ENCODE measurements at regions not wholly inside any gene's neighbourhood (a gene's known extent, or its start where the extent isn't known, plus 50 kb on each side); places are given as distances from the start of the nearest gene placed in this dataset.

- H3K9ac ChIP-seq (ENCODE audit: insufficient read depth, low read depth, low read length), result no peak overlapping the region
- TF ChIP-seq ZNF652 (CRISPR knock-in tag; IDR thresholded peaks at IDR 0.05; ENCODE audit: borderline replicate concordance, low read depth) (no peak), SNAPC5 (CRISPR knock-in tag; IDR thresholded peaks at IDR 0.05; ENCODE audit: borderline replicate concordance) (no peak), ZNF672 (CRISPR knock-in tag; IDR thresholded peaks at IDR 0.05) (no peak), ZNF850 (CRISPR knock-in tag; conservative IDR thresholded peaks at IDR 0.05) (no peak), GMEB2 (CRISPR knock-in tag; IDR thresholded peaks at IDR 0.05; ENCODE audit: low read depth) (no peak), ZMYM2 (CRISPR knock-in tag; IDR thresholded peaks at IDR 0.05) (no peak), TCF7 (IDR thresholded peaks at IDR 0.05; ENCODE audit: low read depth) (no peak), GRHL1 (CRISPR knock-in tag; conservative IDR thresholded peaks at IDR 0.05) (no peak), JDP2 (CRISPR knock-in tag; IDR thresholded peaks at IDR 0.05; ENCODE audit: borderline replicate concordance) (no peak), ZFP36 (IDR thresholded peaks at IDR 0.05; ENCODE audit: borderline replicate concordance, low read depth, low read length, partially characterized antibody) (no peak), ZBTB3 (CRISPR knock-in tag; IDR thresholded peaks at IDR 0.05; ENCODE audit: borderline replicate concordance, low read depth) (no peak), KDM4B (CRISPR knock-in tag; IDR thresholded peaks at IDR 0.05) (no peak), HHEX (CRISPR knock-in tag; IDR thresholded peaks at IDR 0.05) (no peak), ZNF777 (CRISPR knock-in tag; IDR thresholded peaks at IDR 0.05) (no peak), KAT7 (CRISPR knock-in tag; IDR thresholded peaks at IDR 0.05; ENCODE audit: borderline replicate concordance) (no peak)
- DNase-seq (ENCODE audit: low spot score) (no peak), FAIRE-seq (no peak), ATAC-seq (no peak)
- H3K79me2 ChIP-seq (ENCODE audit: insufficient read depth, low read length), result no peaks in the 10 kb centered on the region
- no peaks in the 10 kb centered on the region for H3K9me3 ChIP-seq (ENCODE audit: low read length)
- no peaks in the 10 kb centered on the region for H3K27me3 ChIP-seq (ENCODE audit: control insufficient read depth in 1 of 2, insufficient read depth in 2 of 2, low read length in 2 of 2)
- WGBS (ENCODE audit: low lambda C conversion rate), result 83% methylated on average over 2 of the region's 3 CpGs
- in situ Hi-C loops (cut with HindIII; ENCODE audit: extremely low pct_ligation_motif_present, low pct_unique_long_range_greater_than_20kb) (no loop called here), intact Hi-C loops (cut with micrococcal nuclease; ENCODE audit: unreplicated experiment) (no loop called here)
- no peak overlapping the region for H3K4me3 ChIP-seq (replicated peaks in 1 of 3; ENCODE audit: insufficient read depth in 1 of 3, low read depth in 2 of 3, low read length in 3 of 3)
- ChIA-PET POLR2A (no interaction called here), CTCF (ENCODE audit: low intra/inter-chr PET ratio, low total read pairs) (no interaction called here)
- H3K27ac ChIP-seq (ENCODE audit: extremely low read length, insufficient read depth, low read length), result no peak overlapping the region
- H4K20me1 ChIP-seq (ENCODE audit: insufficient read depth, low read length), result no peaks in the 10 kb centered on the region
- H3K4me1 ChIP-seq (ENCODE audit: insufficient read depth, low read length), result peaks cover 6% of the 10 kb centered on the region
- H3K4me2 ChIP-seq (ENCODE audit: low read depth, low read length), result no peak overlapping the region
- no TSS peak for BruUV-seq (replicated peaks)
- H3K36me3 ChIP-seq (replicated peaks in 1 of 2; ENCODE audit: control insufficient read depth in 1 of 2, insufficient read depth in 2 of 2, low read length in 2 of 2), result no peaks in the 10 kb centered on the region
- no peak overlapping the region for H2AFZ ChIP-seq (ENCODE audit: low read length)
These were observed 314.2 kb downstream of the RAB28 start for GRCh38 chr4:13169731-13170525.

Measured in HepG2 (cell line).